HG03139 (cell line): ENCODE measurements at regions not wholly inside any gene's neighbourhood (a gene's known extent, or its start where the extent isn't known, plus 50 kb on each side); places are given as distances from the start of the nearest gene placed in this dataset.

ENCODE experiments used
- ATAC-seq: cut with Tn5 transposase; IDR thresholded peaks from one replicate; pipeline ENCODE4 v1.9.1; 2021; ENCODE audit not compliant: unreplicated experiment

DNA sequence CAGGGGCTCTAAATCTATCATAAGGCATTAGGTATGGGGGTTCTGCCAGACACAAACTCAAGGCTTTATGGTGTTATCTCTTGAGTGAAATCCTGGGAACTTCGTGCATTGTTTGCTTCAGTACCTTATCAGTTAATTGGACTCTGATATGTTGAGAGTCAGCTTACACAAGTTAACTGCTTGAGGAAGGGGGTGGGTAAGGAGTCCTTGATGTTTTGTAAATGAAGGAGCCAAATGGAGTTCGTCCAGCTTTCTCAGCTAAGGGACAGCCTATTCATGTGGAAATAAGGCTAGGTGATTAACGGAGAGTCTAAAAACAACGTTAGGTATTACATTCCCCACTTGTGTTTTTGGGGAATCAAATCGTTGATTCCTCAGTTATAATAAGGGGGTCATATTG is 157.4 kb downstream of the TRIM27 start:
- ATAC-seq = no peak

DNA sequence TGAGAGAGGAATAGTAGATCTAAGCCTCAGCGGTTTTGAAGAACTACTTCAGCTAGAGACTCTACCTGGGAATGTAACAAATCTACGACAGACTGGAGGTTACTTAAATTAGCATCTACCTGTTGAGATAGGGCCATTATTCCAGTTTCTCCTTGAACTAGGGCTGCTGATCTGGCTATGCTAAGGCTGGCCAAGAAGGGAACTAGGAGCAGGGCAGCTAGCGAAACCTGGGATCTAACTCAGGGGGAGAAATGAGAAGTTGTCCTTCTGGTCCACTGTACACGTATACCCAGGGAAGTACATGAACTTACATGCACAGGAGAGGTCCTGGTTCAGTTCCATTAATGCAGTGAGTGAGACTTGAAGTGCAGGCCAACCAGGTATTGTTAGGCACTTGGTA is 156.7 kb downstream of the TRIM27 start:
- no peak for ATAC-seq

DNA sequence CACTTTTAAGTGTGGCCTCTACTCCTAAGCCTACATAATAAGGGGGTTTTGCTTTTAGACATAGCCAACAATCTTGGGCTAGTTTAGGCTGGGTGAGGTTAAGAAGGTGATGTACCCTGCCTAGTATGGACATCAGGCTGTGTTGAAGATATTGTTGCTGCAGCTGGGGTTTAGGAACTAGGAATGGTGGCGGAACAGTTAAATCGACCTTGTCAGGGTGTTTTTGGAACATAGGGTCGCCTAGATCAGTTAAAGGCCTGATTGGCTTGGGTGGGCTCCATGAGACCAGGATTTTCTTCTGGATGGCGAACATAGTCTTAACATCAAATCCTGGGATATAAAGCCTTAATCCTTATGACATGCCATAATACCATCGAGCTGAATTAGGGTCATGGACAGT is 156.1 kb downstream of the TRIM27 start:
- ATAC-seq = no peak

- no peak for ATAC-seq
Observed at GRCh38 chr6:28768187-28768913, 155.4 kb downstream of the TRIM27 start.

DNA sequence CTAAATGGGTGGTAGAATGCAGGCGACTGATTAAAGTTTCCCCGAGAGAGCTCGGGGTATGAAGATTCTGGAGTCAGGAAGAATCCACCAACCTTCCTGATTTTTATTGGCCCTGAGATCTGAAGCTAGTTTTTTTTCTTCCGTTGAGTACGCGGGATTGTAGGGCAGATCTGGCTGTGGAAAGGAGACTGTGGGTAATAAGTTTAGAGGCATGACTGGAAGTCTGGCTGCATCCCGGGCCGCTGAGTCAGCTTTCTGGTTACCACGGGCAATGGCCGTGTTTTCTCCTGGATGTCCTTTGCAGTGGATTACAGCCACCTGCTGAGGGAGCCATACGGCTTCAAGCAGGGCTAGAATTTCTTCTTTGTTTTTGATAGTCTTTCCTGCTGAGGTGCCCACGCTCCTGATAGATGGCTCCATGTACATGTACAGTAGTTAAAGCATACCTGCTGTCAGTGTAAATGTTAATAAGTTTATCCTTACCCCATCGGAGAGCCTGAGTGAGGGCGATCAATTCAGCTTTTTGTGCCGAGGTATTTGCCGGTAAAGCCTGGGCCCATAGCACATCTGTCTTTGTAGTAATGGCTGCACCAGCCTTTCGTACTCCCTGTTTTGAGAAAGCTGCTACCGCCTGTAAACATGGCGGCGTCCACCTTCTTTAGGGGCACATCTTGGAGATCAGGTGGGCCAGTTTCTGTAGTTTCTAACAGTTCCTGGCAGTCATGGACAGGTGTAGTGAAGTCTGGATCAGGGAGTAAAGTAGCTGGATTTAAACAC is 154.0 kb downstream of the TRIM27 start:
- ATAC-seq = no peak

DNA sequence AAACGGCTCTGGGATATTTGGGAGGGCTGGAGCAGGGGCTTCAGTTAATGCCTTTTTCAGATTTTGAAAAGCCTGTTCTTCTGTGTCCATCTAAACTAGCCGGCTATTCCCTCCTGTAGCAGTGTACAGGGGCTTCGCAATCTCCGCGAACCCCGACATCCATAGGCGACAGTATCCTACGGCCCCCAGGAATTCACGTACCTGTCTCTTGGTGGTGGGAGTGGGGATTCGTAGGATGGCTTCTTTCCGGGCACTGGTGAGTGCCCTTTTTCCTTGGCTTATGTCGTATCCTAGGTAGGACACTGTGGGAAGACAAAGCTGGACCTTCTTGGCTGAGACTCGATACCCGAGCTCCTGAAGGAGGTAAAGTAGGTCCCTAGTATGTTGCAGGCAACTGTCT is 153.1 kb downstream of the TRIM27 start:
- no peak for ATAC-seq

- no peak for ATAC-seq
Observed at GRCh38 chr6:28771401-28772267, 152.2 kb downstream of the TRIM27 start.

GRCh38 chr6:28772480-28773381 is 151.1 kb downstream of the TRIM27 start:
- ATAC-seq = no peak

DNA sequence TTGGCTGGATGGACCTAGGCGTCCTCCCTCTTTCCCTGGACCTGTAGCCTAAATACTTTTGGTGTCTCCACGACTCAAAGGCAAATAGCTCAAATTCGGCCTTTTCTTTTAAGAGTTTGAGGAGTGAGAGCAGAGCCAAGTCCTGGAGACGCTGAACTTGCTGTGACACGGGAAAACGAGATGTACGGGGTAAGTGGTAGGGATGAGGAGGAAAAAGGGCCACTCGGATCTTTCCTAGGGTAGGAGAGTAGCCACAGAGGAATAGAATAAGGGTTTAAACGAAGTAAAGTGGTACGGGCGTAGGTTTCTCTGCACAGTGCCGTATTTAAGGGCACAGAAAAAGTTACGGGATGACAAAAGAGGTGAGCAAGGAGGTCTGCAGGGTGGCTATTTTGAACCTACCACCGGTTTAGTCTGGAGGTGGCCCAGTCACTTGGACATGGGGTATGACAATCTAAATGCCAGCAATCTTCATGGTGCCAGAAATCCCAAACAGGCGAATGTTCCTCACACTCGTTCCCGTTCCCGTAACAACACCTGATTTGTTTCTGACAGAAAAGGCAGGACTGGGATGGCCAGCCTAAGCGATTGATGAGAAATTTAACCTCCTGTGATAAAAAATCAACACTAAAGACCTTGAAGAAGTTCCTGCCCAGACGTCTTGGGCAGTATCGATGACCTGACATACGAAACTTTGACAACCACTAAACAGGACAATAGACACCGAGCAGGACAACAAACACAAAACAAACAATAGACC is 149.3 kb downstream of the TRIM27 start:
- ATAC-seq = no peak

- no peak for ATAC-seq
Observed at GRCh38 chr6:28775052-28775376, 148.8 kb downstream of the TRIM27 start.

DNA sequence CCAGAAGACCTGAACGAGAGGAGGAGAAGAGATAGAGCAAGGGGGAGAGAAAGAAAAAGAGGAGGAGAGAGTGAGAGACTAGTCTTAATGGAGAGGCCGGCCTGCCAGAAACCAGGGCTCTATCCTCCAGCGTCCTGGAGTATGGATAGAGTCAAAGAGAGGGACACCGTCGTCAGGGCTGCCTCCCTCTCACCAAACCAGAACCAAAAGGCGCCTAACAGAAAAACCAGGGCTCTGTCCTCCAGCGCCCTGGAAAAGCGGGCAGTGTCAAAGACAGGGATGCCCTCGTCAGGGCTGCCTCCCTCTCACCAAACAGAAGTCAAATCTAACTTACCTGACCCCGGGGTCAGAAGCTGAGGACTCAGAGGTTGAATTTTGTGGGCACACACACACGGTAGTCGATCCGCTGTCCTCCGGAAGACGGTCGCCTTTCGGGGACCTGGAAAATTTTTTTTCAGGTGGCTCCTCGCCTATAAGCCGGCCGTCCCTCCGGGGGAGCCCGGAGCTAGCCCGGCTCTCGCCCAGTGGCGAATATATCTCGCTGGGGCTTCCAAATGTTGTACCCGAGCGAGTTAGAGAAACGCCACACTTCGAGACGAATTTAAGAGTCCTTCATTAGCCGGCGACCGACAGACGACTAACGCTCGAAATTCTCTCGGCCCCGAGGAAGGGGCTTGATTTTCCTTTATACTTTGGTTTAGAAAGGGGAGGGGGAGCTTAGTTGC is 148.2 kb downstream of the TRIM27 start:
- no peak for ATAC-seq

DNA sequence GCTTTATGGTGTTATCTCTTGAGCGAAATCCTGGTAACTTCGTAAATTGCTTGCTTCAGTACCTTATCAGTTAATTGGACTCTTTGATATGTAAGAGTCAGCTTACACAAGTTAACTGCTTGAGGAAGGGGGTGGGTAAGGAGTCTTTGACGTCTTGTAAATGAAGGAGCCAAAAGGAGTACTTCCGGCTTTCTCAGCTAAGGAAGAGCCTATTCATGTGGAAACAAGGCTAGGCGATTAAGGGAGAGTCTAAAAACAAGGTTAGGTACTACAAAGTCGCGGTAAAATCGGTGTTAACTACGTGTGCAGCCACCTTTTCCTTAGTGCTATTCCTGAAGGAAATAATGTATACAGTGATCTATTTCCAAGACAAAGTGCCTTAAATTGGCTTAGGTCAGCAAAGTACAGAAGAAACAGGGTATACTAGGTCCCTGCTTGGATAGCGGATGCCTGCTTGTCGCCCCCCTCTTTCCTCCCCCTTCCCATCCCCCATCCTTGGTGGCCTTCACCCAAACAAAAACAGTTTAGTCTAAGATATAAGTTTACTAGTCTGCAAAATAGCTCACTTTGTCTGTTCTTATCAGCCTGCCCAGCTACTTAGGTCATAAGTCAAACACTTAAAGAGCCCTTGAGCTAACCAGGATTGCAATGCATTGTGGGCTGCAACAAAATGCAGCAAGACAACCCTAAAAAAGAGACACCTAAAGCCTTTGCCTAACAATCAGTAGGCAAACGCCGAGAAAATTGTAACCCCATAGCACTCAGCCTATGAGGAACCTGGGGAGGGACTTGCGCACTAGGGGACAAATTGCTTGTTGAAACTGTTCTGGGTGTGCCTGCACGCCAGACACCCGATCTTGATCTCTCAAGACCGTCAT is 147.3 kb downstream of the TRIM27 start:
- no peak for ATAC-seq

GRCh38 chr6:28777147-28777461 is 146.7 kb downstream of the TRIM27 start:
- ATAC-seq = no peak

DNA sequence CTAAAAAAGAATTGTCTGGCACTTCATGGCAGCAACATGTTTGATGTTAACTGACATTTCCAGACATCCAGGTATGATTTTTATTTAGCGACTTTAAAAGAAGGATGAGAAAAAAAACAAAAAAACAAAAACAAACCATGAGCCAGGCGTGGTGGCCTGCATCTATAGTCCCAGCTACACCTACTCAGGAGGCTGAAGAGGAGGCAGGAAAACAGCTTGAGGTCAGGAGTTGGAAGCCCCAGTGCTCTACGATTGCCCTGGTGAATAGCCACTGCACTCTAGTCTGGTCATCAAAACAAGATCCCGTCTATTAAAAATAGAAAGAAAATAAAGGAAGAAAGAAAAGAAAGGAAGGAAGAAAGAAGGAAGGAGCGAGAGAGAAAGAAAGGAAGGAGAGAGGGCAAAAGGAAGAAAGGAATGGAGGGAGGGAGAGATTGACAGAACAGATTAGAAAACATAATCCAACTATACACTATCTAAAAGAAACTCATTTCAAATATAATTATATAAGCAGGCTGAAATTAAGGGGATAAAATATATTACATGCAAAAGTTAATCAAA is 141.6 kb downstream of the TRIM27 start:
- no peak for ATAC-seq

GRCh38 chr6:28785962-28786679 is 137.7 kb downstream of the TRIM27 start:
- no peak for ATAC-seq

DNA sequence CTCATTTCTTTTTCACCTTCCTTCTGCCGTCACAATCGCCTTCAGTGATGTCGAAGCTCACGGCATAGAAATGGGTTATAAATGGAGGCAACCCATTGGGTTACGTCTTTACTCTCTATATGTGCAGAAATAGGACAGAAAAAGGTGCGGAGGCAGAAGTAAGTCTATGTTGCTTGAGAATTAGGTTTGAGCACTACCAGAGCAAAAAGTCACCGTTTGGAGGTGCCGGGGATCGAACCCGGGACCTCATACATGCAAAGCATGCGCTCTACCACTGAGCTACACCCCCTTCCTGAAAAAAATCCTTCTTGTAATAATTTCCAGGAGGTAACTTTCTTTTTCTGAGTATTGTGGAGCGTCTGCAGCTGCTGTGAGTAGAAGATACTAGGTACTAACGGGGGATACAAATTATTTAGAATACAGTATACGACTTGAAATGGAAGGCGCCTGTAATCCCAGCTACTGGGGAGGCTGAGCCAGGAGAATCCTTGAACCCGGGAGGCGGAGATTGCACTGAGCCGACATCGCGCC is 134.2 kb downstream of the TRIM27 start:
- ATAC-seq = no peak

GRCh38 chr6:28791002-28791383 is 132.8 kb downstream of the TRIM27 start:
- ATAC-seq = no peak
